KOPT-K1 (cell line): ENCODE measurements at regions not wholly inside any gene's neighbourhood (a gene's known extent, or its start where the extent isn't known, plus 50 kb on each side); places are given as distances from the start of the nearest gene placed in this dataset.

ENCODE experiments used
- H3K27ac ChIP-seq: fragments of 200-600 bp; sonication (generic); 2 replicates; pipeline ENCODE4 v1.5.1; 2016; ENCODE audit warnings: antibody characterized with exemption, mild to moderate bottlenecking, low read depth, low read length; ENCODE audit not compliant: poor library complexity, severe bottlenecking
- H3K36me3 ChIP-seq: fragments of 200-600 bp; sonication (generic); 2 replicates; pipeline ENCODE4 v1.5.1; 2017; ENCODE audit warnings: antibody characterized with exemption, mild to moderate bottlenecking, low read length, moderate library complexity; ENCODE audit not compliant: insufficient read depth
- H3K9me3 ChIP-seq: fragments of 200-600 bp; sonication (generic); 2 replicates; pipeline ENCODE4 v1.5.1; 2017; ENCODE audit warnings: antibody characterized with exemption, low read length, mild to moderate bottlenecking; ENCODE audit not compliant: insufficient read depth, poor library complexity, severe bottlenecking

- Histone ChIP-seq H3K27ac (no peak overlapping the region), H3K36me3 (no peaks in the 10 kb centered on the region), H3K9me3 (no peaks in the 10 kb centered on the region)
Measured at GRCh38 chr22:22424956-22425355, 83.6 kb downstream of the ZNF280B start.

- Histone ChIP-seq H3K27ac (no peak overlapping the region), H3K9me3 (no peaks in the 10 kb centered on the region), H3K36me3 (no peaks in the 10 kb centered on the region)
Measured at GRCh38 chr22:22425356-22425755, 83.2 kb downstream of the ZNF280B start.

GRCh38 chr22:22425783-22426624 lies 82.5 kb downstream of the ZNF280B start:
- no peak overlapping the region for H3K27ac ChIP-seq
- no peaks in the 10 kb centered on the region for H3K9me3 ChIP-seq
- H3K36me3 ChIP-seq = no peaks in the 10 kb centered on the region

- no peaks in the 10 kb centered on the region for H3K9me3 ChIP-seq
- no peaks in the 10 kb centered on the region for H3K36me3 ChIP-seq
- no peak overlapping the region for H3K27ac ChIP-seq
Measured at GRCh38 chr22:22427542-22428065, 80.9 kb downstream of the ZNF280B start.

- no peak overlapping the region for H3K27ac ChIP-seq
- H3K36me3 ChIP-seq = no peaks in the 10 kb centered on the region
Measured at GRCh38 chr22:22428222-22429098, 80.1 kb downstream of the ZNF280B start.

GRCh38 chr22:22429369-22430108 lies 79.0 kb downstream of the ZNF280B start:
- Histone ChIP-seq H3K27ac (no peak overlapping the region), H3K9me3 (no peaks in the 10 kb centered on the region)

More at GRCh38 chr22:22428222-22429098, 80.1 kb downstream of the ZNF280B start:
- H3K9me3 ChIP-seq = no peaks in the 10 kb centered on the region

GRCh38 chr22:22430111-22430820 lies 78.3 kb downstream of the ZNF280B start:
- H3K27ac ChIP-seq = no peak overlapping the region
- no peaks in the 10 kb centered on the region for H3K36me3 ChIP-seq
- no peaks in the 10 kb centered on the region for H3K9me3 ChIP-seq

More at GRCh38 chr22:22429369-22430108, 79.0 kb downstream of the ZNF280B start:
- H3K36me3 ChIP-seq = no peaks in the 10 kb centered on the region

GRCh38 chr22:22431271-22432220 lies 77.0 kb downstream of the ZNF280B start:
- no peak overlapping the region for H3K27ac ChIP-seq
- H3K9me3 ChIP-seq = no peaks in the 10 kb centered on the region
- no peaks in the 10 kb centered on the region for H3K36me3 ChIP-seq

GRCh38 chr22:22432479-22432878 lies 76.1 kb downstream of the ZNF280B start:
- H3K27ac ChIP-seq = no peak overlapping the region

GRCh38 chr22:22432937-22433336 lies 75.6 kb downstream of the ZNF280B start:
- H3K27ac ChIP-seq = no peak overlapping the region
- no peaks in the 10 kb centered on the region for H3K9me3 ChIP-seq
- no peaks in the 10 kb centered on the region for H3K36me3 ChIP-seq

More at GRCh38 chr22:22432479-22432878, 76.1 kb downstream of the ZNF280B start:
- Histone ChIP-seq H3K9me3 (no peaks in the 10 kb centered on the region), H3K36me3 (no peaks in the 10 kb centered on the region)

GRCh38 chr22:22433770-22434169 lies 74.8 kb downstream of the ZNF280B start:
- H3K27ac ChIP-seq = no peak overlapping the region
- no peaks in the 10 kb centered on the region for H3K36me3 ChIP-seq
- H3K9me3 ChIP-seq = no peaks in the 10 kb centered on the region
